GM20000 (cell line): ENCODE measurements at regions not wholly inside any gene's neighbourhood (a gene's known extent, or its start where the extent isn't known, plus 50 kb on each side); places are given as distances from the start of the nearest gene placed in this dataset.

Experiments used
- DNase-seq: peaks from one replicate; pipeline ENCODE4 v3.0.0; 2012; ENCODE audit warnings: low spot score
- TF ChIP-seq, protein P1 (sequence below): IDR thresholded peaks from 2 replicates; pipeline ENCODE4 v1.5.1; 2012; ENCODE audit warnings: mild to moderate bottlenecking, control low read depth; ENCODE audit errors: extremely low read depth, missing control alignments

DNA sequence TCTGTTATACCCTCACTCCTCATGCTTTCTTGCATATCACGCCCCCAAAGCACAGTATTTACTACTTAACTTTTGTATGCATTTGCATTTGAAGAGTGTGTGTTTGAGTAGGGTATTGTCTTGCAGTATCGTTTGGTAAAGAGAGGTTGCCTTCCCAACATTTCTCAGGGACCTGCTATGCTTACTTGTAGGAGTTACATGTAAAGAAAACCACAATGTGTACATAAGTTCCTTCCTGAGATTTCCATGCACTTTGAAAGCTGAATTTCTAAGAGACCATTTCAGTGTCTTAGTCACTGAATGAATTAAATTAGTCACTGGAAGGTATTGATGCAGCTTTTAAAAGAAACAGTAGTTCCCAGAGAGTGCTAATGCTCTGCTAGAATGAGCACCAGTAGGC is 159.3 kb upstream of the LAMA2 start:
- TF ChIP-seq, protein P1, sequence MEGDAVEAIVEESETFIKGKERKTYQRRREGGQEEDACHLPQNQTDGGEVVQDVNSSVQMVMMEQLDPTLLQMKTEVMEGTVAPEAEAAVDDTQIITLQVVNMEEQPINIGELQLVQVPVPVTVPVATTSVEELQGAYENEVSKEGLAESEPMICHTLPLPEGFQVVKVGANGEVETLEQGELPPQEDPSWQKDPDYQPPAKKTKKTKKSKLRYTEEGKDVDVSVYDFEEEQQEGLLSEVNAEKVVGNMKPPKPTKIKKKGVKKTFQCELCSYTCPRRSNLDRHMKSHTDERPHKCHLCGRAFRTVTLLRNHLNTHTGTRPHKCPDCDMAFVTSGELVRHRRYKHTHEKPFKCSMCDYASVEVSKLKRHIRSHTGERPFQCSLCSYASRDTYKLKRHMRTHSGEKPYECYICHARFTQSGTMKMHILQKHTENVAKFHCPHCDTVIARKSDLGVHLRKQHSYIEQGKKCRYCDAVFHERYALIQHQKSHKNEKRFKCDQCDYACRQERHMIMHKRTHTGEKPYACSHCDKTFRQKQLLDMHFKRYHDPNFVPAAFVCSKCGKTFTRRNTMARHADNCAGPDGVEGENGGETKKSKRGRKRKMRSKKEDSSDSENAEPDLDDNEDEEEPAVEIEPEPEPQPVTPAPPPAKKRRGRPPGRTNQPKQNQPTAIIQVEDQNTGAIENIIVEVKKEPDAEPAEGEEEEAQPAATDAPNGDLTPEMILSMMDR, result no peak
- no peak for DNase-seq

DNA sequence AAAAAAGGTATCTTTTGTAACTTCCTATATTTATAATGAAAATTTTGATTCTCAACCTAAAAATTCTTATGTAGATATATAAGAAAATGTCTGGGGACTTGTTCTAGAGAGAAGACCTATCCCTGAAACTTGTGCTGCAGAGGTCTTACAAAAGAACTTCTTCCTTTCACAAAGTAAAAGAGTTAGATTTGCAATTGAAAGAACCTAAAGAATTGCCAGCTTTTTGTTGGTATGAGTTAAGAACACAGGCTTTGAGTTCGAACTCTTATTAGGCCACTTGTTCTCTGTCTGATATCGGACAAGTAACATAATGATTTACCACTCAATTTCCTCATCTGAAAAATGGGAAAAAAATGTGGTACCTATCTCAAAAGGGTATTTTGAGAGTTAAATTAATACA is 162.0 kb upstream of the LAMA2 start:
- no peak for DNase-seq
- TF ChIP-seq, protein P1, result no peak

- DNase-seq, result no peak
- TF ChIP-seq, protein P1, result no peak
These were observed 163.2 kb upstream of the LAMA2 start for GRCh38 chr6:128719786-128720185.

- no peak for DNase-seq
- TF ChIP-seq, protein P1, result no peak
These were observed 169.5 kb upstream of the LAMA2 start for GRCh38 chr6:128713461-128713860.

- TF ChIP-seq, protein P1, result no peak
- DNase-seq, result no peak
These were observed 170.0 kb upstream of the LAMA2 start for GRCh38 chr6:128712898-128713297.

DNA sequence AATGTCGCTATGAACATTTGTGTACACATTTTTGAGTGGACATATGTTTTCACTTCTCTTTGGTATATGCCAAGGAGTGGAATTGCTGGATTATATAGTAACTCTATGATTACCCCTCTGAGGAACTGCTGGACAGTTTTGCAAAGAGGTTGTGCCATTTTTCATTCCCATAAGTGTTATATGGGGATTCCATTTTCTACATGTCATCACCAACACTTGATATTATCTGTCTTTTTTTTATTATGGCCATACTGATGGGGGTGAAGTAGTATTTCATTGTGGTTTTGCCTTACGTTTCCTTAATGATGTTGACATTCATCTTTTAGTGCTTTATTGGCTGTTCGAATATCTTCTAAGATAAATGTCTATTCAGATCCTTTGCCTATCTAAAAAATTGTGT is 171.8 kb upstream of the LAMA2 start:
- no peak for DNase-seq
- TF ChIP-seq, protein P1, result no peak

DNA sequence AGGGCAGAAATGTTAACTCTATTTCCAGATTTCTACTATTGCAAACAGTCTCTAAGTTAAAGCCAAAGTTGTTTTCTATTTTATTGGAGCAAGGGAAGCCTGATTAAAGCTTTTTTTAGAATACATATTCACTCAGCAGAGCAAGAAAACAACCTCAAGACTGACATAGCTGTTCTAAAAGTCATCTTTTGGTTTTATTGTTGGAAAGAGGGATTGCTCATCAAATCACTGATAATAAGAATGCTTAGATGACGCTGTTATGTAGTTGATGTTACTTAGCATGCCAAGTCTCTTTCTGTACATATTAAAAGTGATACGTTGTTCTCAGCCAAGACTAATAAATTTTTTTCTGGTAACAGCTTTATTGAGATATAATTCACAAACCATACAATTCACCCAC is 172.6 kb upstream of the LAMA2 start:
- TF ChIP-seq, protein P1, result no peak
- DNase-seq, result no peak
